ENCODE measurements at regions not wholly inside any gene's neighbourhood (a gene's known extent, or its start where the extent isn't known, plus 50 kb on each side); places are given as distances from the start of the nearest gene placed in this dataset.

DNA sequence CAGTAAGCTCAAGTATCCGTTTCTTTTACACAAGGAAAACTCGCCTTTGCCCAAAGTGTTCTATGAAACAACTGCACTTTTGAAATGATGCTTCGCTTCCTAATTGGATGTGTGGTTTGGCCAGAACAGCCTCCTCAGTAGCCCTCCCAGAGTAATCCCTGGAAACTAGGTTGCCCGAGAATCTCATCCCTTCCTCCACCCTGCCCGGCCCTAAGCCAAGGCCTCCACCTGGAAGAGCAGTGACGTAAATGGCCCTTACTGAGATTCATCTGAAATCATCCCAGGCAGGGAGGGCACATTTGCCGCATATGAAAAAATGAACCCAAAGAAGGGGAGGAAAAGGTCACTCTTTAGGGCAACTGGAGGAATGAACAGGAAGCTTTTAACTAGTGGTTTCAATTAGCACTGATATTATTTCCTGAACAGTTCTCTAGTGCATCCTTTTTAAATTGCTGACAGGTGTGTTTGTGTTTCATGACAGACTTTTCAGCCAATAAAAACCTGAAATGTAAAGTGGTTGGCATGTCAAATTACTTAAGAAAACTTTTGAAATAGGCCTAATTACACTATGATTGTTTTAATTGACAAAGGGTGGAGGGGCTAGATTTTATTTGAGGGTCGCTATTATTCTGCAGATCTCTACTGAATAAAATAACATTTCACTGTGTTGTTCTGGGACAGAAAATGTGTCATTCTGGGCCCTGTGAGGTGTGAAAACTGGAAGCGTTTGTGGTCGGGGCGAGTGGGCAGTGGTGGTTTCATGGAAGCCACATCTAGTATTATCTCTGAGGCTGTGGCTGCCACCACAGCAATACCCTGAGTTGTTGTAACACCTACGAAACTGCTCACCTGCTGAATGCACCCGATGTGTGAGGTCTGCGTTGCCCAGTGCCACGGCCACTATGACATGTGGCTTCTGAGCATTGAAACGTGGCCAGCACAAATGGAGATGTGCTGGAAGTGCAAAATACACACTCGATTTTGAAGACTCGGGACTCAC is 112.1 kb downstream of the ZIC5 start:
- DNase-seq: peak; percentile 37

DNA sequence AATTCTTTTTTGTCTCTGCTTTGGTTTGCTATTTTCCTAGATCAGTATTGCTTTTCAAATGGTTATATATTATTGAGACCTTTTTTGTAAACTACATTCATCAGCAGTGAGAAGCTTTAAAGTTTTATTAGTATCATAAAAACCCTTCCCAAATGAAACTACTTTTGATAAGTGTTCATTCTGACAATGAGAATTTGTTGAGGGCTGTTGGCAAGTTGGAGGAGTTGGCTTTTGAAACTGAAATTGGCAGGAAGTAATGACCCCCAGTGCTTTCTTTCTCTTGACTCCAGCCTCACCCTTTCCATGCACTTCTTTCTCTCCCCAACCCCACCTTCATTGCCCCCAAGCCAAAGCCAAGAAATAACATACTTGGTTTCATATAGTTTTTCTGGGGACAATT is 113.8 kb downstream of the ZIC5 start:
- DNase-seq: no peak

DNA sequence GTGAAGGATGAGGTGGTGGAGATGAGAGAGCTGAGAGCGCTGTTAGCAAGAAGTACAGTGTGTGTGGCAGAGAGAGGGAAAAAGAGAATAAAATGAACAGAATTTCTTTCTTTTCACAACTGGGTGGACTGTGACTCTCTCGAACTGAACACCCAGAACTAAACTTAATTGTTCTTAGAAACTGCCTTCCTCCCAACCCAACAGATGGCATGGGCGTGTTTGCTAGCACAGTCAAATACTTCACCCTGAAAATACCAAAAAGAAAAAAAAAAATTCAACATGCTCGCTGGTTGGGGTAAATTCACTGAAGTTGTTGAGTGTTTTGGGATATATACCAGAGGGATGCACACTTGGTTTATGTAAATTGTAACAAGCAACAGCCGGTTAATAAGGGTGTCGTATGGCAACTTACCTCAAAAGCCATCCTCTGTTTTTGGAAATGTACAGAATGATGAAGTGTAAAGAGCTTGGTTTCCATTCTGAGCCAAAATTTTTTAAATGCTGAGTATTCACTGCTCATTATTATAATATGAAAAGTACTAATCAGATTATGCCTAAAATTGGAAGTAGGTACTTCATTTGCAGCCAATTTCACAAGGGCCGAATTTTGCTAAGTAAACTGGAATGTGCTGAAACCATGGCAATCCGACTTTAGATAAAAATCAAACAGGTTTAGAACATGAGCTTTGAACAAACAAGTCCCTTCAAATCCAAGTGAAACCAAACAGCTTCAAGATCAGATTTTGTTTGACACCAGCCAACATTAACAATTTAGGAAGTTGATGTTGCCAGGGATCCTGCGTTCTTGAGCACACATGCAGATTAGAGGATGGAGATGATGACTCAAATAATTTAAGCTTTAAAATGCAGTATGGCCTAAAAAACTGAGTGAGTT is 115.8 kb downstream of the ZIC5 start:
- no peak for DNase-seq

DNA sequence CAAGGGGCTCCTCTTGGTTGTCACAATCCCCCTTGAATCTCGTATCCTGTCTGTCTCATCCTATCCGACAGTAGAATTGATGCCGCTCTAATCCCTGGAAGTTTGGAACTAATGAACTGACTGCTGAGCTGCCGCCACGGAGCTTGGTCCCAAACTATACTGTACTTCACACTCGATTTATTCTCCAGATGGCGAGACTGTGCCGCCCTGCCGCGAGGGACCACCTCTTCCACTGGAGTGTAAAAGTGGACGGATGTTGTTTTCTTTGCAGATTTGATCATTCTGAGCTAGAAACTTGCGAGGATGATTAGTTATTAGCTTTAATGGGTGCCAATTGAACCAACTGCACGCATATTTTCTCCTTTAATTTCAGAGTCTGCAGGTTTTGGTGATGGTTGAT is 117.2 kb downstream of the ZIC5 start:
- DNase-seq: no peak

DNA sequence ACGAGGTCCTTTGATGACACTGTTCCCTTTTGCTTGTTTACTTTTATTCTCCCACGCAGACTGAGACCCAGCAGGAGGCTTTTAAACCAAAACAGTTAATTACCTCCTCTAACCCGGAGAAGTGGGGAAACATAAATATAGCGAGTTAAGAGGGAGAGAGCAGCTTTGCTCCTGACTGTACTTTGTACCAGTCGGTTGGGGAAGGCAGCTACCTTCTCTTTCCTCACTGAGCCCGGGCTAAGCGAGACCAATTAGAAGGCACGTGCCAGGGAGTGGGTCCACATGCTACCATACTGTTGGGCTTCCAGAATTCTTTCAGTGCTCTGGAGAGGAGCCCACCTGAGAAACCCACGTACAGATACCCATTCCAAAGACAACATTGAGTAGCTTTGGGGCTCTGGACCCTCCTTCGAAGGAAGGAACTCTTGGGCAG is 124.2 kb downstream of the ZIC5 start:
- no peak for DNase-seq

DNA sequence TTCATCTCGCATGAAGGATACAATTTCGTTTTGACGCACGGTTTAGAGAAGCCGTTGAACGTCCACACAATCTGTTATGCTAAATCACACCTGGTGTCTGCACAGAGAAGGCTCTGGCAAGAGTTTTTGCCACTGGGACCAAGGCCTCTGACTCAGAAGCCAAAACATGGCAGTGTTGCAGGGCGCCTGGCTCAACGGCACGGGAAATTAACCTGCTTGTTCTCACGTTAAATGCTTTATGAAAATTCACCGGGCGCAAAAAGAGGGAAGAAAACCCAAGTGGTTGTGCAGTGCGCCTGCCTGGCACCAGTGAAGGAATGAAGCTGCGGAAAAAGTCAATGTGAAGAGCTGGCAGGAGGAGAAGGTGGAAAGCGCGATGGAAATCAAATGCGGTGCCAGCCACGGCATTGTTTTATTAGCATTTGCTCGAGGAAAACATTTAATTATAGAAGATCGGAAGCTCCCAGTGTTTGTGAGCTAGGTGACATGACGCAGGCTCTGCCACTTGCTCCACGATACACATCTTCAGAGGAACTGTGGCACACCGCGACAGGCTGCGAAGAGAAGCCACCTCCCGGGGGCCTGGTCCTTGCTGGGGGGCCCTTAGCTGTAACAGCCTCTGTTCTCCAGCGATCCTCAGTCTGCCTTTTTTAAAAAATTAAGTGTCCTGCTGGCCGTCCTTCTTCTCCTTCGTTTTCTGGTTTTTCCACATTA is 126.2 kb downstream of the ZIC5 start:
- DNase-seq: no peak

DNA sequence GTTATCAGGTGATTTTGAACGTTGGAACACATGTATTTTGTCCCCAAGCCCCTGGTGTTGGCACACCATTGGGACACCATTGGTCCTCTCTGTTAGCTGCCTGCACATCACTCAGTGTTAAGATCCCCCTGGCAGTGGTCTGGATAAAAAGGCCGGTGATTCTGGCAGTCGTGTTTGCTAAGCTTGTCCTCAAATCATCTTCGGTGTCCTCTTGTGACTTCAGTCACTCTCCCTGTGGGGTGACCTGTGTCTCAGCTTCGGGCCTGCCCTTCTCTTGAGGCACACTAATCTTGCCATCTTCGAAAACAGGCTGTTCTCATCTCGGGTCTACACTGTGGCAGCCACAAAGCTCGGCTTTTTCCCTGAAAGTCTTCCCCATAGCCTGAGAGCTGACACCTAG is 127.1 kb downstream of the ZIC5 start:
- no peak for DNase-seq

DNA sequence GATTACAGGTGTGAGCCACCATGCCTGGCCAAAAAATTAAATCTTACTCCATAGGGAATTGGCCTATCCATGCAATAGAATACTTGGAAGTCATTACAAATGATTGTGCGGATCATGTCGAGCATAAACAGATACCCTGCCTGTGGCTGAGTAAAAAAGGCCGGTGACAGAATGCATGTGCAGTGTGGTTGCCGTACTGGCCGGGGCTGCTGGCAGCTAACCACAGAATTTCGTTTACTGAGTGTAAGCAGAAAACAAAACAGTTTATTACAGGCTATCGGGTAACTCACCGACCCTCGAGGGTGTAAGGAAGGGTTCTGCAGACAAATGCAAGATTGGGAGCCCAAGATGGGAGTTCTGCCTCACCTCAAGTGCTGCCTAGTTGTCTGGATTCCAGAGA is 127.7 kb downstream of the ZIC5 start:
- DNase-seq: no peak

DNA sequence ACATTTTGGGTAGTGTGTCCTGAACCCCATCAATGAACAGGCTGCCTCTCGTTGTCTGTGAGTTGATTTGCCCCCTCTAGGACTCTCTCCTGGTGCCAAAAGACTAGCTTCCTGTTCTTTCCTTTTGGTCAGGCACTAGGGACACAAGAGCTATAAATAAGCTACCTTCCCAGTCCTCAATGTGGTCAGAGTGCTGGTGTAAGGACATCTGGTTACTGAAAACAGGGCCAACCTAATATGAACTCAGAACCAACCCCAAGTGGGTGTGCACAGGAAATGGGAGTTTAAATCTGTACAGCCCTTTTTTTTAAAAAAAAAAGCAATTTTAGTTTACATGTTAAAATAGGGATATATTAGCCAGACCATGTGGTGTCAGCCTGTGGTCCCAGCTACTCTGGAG is 129.2 kb downstream of the ZIC5 start:
- DNase-seq: no peak

DNA sequence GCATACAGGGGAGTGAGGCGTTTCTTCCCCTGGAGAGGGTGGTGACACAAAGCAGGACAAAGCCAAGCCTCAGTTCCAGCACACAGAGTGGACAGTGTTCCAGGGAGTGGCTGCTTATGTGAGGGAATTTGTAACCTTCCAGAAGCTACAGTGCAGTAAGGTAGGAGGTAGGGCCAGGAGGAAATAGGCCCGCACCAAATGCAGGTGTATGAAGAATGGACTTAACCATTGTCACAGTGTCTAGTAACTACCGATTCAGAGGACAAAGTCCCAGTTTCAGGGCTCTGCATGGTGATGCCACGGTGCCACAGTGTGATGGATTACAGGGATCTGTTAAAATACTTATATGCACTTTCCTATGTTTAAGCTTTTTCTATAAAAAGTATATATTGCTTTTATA is 135.3 kb downstream of the ZIC5 start:
- no peak for DNase-seq

DNA sequence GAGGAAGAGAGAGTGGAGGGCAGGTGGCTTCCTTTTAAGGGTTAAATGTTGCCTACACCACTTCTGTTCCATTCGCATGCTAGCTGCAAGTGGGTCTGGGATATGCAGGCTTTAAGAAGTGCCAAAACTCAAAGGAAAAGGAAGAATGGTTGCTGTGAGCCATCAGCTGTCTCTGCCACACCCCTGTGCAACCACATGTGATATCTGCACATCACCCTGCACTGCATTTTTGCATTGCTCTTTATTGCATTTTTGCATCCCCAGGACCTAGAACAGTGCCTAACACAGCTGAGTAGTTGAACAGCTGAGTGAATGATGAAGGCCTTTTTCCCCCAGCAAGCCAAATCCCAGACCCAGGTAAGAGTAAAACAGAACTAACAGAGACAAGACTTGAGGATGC is 136.1 kb downstream of the ZIC5 start:
- DNase-seq: no peak

DNA sequence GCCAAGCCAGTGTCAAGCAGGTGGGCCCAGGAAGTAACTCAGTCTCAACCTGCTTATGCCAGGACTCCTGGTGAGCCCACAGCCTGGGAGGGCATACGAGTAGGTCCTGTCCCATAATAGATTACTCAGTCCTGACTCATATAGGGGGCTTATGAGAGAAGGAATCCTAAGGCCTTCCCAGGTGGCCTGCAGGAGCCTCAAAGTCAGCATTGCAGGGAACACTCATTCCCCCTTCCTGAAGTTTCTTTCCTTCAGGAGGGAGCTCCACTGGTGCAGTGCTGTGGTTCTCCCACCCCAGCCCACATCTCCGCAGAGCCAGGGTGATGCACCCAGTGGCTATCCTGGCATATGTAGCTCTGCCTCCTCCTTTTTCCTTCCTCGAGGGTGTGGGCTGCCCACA is 137.3 kb downstream of the ZIC5 start:
- DNase-seq: no peak

DNA sequence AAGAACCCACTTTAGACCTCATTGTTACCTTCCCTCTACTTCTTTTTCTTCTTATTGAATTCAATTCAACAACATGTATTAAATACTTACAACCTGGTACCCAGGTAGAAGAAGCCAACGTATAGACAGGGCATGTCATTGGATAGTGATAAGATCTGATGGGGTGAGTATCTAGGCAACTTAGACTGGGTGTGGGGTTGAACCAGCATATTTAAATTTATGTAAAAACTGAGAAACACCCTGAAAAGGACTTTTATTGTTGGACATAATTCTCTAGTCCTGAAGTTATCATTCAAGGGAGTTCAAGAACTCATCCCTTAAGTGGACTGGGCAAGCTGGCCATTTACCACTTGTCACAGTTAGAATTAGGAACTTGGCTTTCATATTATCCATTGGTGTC is 139.2 kb downstream of the ZIC5 start:
- DNase-seq: no peak

DNA sequence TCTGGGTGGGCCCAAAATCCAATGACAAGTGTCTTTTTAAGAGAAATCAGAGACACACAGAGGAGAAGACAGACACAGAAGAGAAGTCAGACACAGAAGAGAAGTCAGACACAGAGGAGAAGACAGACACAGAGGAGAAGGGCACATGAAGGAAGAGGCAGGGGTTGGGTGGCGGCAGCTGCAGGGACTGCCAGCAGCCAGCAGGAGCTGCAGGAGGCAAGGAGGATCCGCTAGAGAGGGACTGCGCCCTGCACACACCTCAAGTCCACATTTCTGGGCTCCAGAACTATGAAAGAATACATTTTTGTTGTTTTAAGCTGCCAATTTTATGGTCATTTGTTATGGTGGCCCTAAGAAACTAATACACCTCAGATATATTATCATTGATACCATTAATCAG is 140.6 kb downstream of the ZIC5 start:
- DNase-seq: no peak

DNA sequence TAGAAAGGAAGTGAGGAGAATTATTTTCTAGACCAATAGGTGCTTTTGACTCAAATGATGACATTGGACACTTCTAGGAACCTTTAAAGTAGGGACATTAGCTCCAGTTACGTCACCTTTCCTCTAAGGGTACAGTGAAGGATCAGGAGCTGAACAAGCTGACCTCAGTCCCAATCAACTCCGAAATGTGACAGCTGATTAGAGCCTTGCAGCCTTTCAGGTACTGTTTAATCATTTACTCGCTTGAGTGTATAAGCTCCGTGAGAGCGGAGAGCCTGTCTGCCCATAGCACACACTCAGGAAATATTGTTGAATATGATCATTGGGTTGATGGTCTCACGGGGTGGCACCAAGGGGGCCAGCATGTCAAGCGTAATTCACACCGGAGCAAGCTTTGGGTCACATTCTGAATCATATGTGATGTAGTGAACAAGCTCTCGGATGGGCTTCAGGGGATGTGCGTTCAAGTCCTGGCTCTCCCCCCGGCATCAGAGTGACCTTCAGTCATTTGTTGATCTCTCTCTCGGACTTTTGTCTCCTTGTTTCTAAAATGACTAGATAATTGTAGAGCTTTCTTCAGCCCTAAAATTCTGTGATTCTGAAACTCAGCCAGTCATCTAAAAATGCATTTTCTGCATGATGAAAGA is 141.9 kb downstream of the ZIC5 start:
- no peak for DNase-seq

DNA sequence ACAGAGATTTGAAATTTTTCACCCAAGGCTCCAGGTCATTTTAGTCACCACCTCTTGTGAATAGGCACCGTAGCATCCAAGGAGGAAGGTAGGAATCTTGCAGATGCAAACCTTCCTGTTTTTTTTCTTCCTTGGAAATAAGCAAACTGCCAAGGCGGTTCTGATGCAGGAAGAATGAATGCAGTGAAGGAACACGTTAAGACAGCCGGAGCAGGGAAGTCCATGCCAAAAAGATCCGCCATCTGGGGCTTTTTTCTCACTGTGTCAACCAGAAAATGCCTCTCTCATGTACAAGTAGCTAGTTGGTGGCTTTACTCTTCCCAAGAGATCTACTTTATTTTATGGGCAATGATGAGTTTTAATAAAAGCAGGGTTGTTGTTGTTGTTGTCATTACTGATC is 142.4 kb downstream of the ZIC5 start:
- DNase-seq: no peak

DNA sequence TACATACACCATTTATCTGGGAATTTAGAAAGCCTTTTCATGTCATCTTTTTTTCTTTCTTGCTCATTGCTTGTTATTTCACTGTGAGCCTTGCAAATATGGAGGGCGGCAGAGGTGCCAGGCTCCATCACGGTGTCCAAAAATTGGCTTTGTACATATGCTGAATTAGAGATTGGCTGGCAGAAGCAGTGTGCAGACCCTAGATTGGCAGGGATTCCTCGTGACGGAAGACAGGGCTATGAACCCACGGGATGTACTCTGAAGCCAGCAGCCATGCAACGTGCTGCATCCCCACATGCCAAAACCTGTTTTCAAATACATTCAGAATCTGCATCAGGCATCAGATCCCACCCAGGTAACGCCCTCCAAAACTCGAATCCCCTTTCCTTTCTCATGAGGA is 142.8 kb downstream of the ZIC5 start:
- no peak for DNase-seq

DNA sequence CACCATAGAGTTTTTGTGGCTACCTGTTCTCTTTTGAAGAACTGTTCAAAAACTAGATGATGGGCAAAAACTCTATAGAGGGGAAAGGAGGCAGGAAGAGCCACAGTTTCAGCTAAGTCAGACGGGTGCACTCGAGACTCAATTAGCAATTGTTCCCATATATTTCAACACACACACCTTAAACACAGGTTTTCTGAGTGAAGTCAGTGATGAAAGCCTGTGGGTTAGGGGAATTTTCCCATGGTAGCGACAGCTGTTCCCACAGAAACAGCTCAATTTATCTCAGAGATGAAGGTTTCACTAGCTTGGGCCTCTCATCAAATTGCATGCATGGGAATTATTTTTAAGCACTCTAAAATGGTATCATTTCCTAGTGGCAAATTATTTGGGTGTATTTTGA is 143.4 kb downstream of the ZIC5 start:
- DNase-seq: no peak

DNA sequence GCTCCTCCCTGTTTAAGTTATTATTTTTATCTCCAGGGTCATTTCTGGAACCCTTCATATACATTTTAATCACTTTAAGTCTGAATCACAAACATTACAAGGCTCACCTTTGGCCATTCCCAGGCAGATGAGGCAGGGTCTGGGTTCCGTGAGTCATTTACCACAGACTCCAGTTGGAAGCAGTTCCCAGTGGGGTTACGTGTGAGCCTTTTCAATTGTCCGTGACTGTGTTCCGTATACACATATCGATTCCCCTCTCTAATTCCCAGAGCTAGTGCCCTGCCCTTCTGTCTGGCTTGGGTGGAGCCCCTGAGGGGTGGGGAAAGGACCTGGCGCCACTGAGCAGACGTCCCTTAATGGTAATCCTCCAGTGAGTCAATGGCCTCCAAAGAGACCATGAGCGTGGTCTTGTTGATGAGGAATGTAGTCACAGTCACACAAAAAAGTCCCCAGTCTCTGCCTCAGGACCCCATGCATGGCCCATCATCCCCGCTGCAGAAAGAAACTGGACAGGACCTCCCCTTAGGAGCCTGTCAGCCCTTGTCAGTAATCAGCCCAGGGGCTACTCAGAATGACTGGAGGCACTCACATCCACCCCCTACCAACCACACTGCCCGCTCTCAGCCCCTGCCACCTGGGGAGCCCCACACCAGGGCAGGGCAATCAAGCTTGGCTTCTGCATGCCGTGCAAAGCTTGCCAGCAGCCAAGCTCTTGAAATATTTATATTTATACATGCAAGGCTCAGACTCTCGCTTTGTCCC is 144.4 kb downstream of the ZIC5 start:
- no peak for DNase-seq

DNA sequence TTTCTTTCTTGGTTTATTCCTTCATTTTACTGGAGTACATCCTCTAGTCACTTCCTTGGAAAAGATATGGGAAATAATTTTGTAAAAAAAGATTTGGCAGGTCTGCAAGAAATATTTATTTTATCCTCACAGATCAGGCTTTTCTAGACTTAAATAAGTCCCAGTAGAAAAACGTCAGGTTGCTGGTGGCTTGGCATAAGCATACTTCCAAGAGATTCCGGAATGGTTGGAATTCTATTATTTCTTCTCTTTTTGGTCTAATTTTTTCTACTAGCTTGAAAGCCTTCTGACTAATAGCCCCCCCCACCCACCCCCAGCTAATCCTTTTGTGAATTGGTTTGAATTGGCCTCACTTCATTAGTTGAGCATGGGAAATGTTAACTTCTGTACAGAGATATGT is 147.6 kb downstream of the ZIC5 start:
- DNase-seq: no peak

DNA sequence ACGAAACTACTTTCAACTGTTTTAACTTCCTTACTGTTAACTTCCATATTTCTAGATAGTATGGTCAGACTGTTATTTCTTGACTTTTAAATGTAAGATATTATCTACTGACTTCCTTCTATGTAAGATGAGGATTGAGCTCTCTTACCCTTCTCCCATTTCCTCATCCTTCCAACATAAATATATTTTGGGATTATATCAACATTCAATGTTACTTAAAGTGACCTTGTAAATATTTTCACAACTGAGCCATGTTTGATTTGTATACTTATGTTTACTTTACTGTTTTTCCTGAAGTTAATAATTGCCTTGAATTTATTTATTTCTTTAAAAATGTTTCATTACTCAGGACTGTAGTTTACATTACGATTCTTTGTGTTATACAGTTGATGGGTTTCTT is 148.7 kb downstream of the ZIC5 start:
- no peak for DNase-seq

DNA sequence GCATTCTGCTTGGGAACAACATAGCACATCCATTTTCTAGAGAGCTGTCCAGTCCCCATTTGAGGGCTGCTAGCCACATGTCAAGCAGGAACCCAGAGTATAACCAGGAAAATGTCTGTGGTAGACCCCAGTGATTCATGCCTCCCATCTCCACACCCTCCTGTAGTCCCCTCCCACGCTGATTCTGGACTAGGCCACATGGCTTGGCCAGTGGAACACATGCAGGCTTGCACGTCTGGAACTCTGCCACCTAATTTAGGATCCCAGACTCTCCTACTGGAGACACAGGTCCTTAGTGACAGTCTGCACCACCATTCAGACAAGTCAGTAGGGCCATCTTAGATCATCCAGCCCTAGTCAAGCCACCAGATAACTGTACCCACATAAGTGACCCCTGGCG is 149.8 kb downstream of the ZIC5 start:
- no peak for DNase-seq

All from CD4-positive, alpha-beta T cell treated with Interleukin-15 for 1 hour (primary cell).